Stimulated activated CD4-positive, alpha-beta T cell treated with anti-CD3 and anti-CD28 coated beads, Interleukin-1b, Interleukin-23, amount 100 ng/mL, for 4 hours (primary cell): ENCODE measurements at regions not wholly inside any gene's neighbourhood (a gene's known extent, or its start where the extent isn't known, plus 50 kb on each side); places are given as distances from the start of the nearest gene placed in this dataset.
"Not testable (repeated sequence)": the region's sequence is repeated elsewhere in the genome, so short reads cannot be mapped to it uniquely, and the experiment has no call there.

Experiments
- DNase-seq, 2 donors: peaks; one replicate each; pipeline ENCODE4 v3.0.0-alpha.2; 2020; ENCODE audit warnings: low read depth in 2 of 2

GRCh38 chr14:62501021-62501750, 544.1 kb downstream of the KCNH5 start:
- DNase-seq = no peak

DNA sequence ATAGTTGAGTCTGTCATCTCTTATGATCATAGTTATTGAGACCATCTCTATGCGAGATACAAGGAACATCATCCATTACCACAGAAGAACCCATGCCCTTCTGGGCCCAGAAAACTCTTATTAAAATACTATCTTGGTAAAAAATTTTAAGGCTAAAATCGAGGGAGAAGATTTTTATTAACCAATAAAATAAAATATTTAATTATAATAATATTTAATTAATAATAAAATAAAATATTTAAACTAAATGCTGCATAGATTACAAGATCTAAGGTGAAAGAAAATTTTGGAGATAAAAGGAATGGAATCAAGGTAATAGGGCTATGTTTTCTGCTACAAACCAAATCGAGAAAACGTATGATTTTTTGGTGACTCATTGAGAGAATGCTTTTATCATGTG, 540.2 kb downstream of the KCNH5 start:
- no peak for DNase-seq

- not testable (repeated sequence) for DNase-seq
These were observed 523.9 kb downstream of the KCNH5 start for GRCh38 chr14:62521309-62521708.

DNA sequence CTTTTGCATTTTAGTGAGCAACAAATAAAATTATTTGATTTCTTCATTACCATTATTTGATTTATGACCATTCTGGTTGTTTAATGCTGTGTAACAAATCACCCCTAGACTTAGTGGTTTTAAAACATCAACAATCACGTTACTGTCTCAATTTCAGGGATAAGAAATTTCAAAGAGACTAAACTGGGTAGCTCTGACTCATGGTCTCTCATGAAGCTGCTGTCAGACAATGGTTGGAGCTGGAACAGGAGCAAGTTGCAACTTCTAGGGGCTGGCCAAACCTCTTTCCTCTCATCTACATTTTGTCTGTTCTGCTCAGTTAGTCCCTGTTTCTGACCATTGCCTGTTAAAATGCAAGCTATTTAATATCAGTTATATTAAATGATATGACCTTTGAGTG, 517.0 kb downstream of the KCNH5 start:
- no peak for DNase-seq

GRCh38 chr14:62532181-62532580, 513.1 kb downstream of the KCNH5 start:
- no peak for DNase-seq

GRCh38 chr14:62546862-62547474, 498.3 kb downstream of the KCNH5 start:
- no peak for DNase-seq

- no peak for DNase-seq
These were observed 487.8 kb downstream of the KCNH5 start for GRCh38 chr14:62557416-62557815.

DNA sequence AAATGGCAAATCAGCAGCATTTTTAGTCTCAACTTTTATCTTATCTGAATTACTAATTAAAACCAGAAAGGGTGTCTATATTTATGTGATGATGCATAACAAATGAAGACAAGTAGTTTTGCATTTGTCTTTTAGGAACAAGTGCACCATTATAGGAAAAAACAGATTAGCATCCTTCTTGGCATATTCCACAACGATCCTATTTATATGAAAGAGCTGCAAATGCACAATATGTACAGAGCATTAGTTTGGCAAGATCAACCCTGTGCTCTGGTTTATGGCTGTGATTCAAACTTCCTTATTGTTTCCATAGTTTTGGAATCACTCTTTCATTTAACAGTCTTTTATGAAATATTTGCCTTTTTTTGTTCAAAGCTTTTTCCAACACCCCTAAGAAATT, 486.8 kb downstream of the KCNH5 start:
- DNase-seq = no peak

DNA sequence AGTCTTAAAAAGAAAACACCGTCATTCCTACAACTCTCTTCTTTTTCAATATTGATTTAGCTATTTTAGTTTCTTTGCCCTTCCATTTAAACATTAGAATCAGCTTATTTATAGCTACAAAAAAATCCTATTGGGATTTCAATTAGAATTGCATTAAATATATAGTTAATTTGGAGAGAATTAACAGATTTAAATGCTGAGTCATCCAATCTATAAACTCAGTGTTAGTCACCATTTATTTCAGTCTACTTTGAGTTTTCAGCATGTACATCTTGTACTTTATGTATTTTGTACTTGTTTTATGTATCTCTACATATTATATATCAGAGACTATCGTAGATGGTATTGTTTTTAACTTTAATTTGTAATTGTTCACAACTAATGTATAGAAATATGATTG, 460.0 kb downstream of the KCNH5 start:
- DNase-seq = no peak

- DNase-seq = no peak
These were observed 452.4 kb downstream of the KCNH5 start for GRCh38 chr14:62592877-62593276.

DNA sequence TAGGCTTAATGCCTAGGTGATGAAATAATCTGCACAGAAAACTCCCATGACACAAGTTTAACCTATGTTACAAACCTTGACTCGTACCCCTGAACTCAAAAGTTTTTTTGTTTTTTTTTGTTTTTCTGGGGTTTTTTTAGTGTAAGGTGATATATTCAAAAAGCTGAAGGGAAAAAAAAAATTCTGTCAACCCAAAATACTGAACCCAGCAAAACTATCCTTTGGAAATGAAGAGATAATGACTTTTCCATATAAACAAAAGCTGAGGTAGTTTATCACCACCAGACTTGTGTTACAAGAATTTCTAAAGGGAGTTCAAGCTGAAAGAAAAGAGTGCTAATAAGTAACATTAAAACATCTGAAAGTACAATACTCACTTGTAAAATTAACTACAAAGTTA, 448.1 kb downstream of the KCNH5 start:
- DNase-seq = no peak

- no peak for DNase-seq
These were observed 445.5 kb downstream of the KCNH5 start for GRCh38 chr14:62599616-62600385.

GRCh38 chr14:62602712-62603111, 442.5 kb downstream of the KCNH5 start:
- DNase-seq = no peak

- no peak for DNase-seq
These were observed 440.7 kb downstream of the KCNH5 start for GRCh38 chr14:62604524-62604923.

DNA sequence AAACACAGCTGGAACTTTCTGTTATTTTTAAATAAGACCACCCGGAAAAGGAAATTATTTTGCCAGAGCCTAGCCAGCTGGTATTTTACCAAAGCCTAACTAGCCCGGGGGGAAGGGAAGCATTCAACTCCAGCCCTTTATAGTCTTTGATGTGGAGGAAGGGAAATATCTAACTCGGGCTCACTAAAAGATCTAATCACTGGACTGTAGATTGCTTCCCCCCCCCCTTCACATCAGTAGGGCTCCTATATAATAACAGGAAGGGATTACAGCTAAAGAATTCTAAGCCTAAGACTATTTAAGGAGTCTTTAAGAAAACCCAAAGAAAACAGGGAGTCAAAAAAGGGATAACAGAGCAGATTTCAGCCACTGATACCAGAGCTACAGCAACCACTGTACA, 431.1 kb downstream of the KCNH5 start:
- DNase-seq = no peak

DNA sequence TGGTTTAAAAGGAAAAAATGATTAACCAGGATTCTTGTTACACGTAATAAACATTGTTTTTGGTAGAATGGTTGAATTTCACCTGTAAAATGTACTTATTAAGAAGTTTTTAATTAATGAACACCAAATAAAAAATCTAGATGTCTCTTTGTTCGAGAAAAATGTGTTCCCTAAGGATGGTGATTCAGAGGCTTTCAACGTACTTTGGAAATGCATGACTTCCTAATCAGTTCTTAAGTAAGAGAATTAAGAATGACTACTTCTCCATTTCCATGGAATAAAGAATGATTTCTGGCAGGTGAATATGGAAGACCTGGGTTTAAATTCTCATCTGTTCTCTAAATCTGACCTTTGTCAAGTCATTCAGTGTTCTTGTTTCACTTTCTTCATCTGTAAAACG, 428.6 kb downstream of the KCNH5 start:
- no peak for DNase-seq

- no peak for DNase-seq
These were observed 418.8 kb downstream of the KCNH5 start for GRCh38 chr14:62626416-62626815.

GRCh38 chr14:62629176-62629725, 416.0 kb downstream of the KCNH5 start:
- DNase-seq = no peak

DNA sequence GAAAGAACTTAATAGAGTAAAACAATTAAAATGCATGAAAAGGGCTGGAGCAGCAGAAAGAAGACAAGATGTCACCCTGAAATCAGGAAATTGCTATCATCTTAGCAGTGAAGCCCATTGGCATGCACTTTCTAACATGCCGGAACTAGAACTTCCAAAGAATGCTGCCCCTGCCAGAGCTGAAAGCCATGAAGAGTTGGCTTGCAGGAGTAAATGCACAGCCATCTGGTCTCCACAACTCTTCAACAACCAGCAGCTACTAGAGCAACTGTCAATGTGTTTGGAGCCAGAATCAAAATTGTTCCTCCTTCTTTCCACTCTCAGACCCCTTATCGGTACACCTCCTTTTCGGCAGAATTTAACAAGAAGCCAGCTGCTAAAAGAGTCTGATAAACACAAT, 414.1 kb downstream of the KCNH5 start:
- no peak for DNase-seq

DNA sequence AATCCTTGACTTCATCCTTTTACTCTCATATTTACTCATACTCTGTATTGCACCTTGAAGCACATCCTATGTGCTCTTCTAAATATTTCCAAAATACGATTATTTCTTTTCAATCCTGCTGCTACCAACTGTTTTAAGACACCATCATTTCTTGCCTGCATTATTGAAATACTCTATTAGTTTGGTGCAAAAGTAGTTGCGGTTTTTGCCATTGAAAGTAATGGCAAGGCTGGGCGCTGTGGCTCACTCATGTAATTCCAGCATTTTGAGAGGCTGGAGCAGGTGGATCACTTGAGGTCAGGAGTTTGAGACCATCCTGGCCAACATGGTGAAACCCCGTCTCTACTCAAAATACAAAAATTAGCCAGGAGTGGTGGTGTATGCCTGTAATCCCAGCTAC, 412.5 kb downstream of the KCNH5 start:
- DNase-seq = no peak

DNA sequence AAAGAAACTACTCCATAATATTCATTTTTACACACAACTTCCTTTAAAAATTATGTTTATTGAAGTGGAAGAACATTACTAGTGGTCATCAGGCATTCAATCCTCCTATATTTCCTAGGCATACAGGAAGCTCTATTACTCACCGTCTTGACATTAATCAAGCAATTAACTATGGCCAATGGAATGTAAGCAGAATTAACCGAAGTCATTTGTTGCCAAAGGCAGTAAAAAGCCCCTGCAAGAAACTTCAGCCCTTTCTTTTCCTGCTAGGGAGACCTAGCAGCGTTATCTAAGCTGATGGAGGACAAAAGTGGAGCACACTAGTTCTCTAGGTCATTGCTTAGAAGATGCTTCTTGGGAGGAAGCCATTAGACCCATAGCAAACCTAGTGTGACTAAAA, 399.6 kb downstream of the KCNH5 start:
- no peak for DNase-seq
